ENCODE measurements at regions not wholly inside any gene's neighbourhood (a gene's known extent, or its start where the extent isn't known, plus 50 kb on each side); places are given as distances from the start of the nearest gene placed in this dataset.

DNA sequence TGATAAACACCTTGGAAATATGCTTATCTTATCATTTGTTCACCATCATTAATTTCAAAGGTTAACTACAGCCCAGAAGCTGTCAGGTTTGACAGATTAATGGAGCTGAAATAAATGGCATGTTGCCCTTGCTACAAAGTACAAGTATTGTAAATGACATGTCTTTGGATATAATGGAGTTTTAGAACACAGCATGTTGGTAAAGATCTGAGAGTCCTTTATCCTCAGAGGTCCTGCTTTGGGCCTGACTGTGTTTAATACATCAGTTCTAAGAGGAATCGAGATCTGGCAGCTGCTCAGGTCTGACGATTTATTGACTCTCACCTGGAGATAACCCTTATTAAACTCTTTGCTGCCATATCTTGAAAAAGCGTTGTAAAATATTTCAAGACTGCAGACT, 222.7 kb upstream of the OPRM1 start:
- H2BK5ac ChIP-seq (ENCODE audit: low read depth, low read length, poor library complexity, severe bottlenecking), result no peak overlapping the region
- dilution Hi-C loops (cut with HindIII; ENCODE audit: low sequenced_read_pairs, unreplicated experiment), result no loop called here
- ATAC-seq (ENCODE audit: low read depth), result no peak

More for the DNA sequence above, 222.7 kb upstream of the OPRM1 start:
- no peaks in the 10 kb centered on the region for H3K9me1 ChIP-seq (ENCODE audit: insufficient read depth, low read length)
- H2BK120ac ChIP-seq (ENCODE audit: low read depth, low read length), result no peak overlapping the region
- H4K91ac ChIP-seq (ENCODE audit: insufficient read depth, low read depth, low read length), result no peak overlapping the region
- no peaks in the 10 kb centered on the region for H3K36me3 ChIP-seq (ENCODE audit: control insufficient read depth, insufficient read depth, low read length)
- H3K23ac ChIP-seq (ENCODE audit: low read depth, low read length), result no peak overlapping the region
- H3K9ac ChIP-seq (ENCODE audit: low read depth, low read length), result no peak overlapping the region
- peaks cover 15% of the 10 kb centered on the region for H3K9me3 ChIP-seq (ENCODE audit: control insufficient read depth, insufficient read depth, low read length)
- H2BK20ac ChIP-seq (ENCODE audit: low read depth, low read length), result no peak overlapping the region
- no peak overlapping the region for H3K4me2 ChIP-seq (ENCODE audit: low read depth, low read length)
- H3K27ac ChIP-seq (ENCODE audit: insufficient read depth, low read length), result no peak overlapping the region
- no peak for DNase-seq
- intact Hi-C loops (cut with micrococcal nuclease) (no loop called here), in situ Hi-C loops (cut with MboI; ENCODE audit: low sequenced_read_pairs) (no loop called here)
- H4K5ac ChIP-seq (ENCODE audit: low read depth, low read length), result no peak overlapping the region
- no peaks in the 10 kb centered on the region for H3K27me3 ChIP-seq (ENCODE audit: control insufficient read depth, insufficient read depth, low read length)
- H2BK15ac ChIP-seq (ENCODE audit: low read depth, low read length), result no peak overlapping the region
- CTCF ChIA-PET, result no interaction called here
- H3K4ac ChIP-seq (ENCODE audit: low read depth, low read length), result no peak overlapping the region
- H4K20me1 ChIP-seq (ENCODE audit: insufficient read depth, low read length), result no peaks in the 10 kb centered on the region
- H2AK5ac ChIP-seq (ENCODE audit: low read depth, low read length), result no peak overlapping the region
- H3K4me3 ChIP-seq (ENCODE audit: insufficient read depth, low read depth, low read length), result no peak overlapping the region
- WGBS, 2 experiments (ENCODE audit: extremely low coverage in 2 of 2, insufficient read length in 1 of 2), result no CpG with 5 or more reads among the region's 3 CpGs
- no peak overlapping the region for H2AFZ ChIP-seq (replicated peaks; ENCODE audit: low read length, poor library complexity)
- no peak overlapping the region for H4K8ac ChIP-seq (ENCODE audit: low read depth in 2 of 2, low read length in 2 of 2)
- no peak overlapping the region for H3K18ac ChIP-seq (ENCODE audit: low read depth, low read length)
- TF ChIP-seq MAFK (IDR thresholded peaks at IDR 0.05; ENCODE audit: low read depth, low read length) (no peak), POLR2A (IDR thresholded peaks at IDR 0.05; ENCODE audit: low read depth, low read length) (no peak), CEBPB (IDR thresholded peaks at IDR 0.05; ENCODE audit: low read depth, low read length) (no peak), NFE2L2 (IDR thresholded peaks at IDR 0.05; ENCODE audit: low read depth, low read length) (no peak), RFX5 (IDR thresholded peaks at IDR 0.05; ENCODE audit: low read depth, low read length) (no peak)
- TF ChIP-seq, protein P1, sequence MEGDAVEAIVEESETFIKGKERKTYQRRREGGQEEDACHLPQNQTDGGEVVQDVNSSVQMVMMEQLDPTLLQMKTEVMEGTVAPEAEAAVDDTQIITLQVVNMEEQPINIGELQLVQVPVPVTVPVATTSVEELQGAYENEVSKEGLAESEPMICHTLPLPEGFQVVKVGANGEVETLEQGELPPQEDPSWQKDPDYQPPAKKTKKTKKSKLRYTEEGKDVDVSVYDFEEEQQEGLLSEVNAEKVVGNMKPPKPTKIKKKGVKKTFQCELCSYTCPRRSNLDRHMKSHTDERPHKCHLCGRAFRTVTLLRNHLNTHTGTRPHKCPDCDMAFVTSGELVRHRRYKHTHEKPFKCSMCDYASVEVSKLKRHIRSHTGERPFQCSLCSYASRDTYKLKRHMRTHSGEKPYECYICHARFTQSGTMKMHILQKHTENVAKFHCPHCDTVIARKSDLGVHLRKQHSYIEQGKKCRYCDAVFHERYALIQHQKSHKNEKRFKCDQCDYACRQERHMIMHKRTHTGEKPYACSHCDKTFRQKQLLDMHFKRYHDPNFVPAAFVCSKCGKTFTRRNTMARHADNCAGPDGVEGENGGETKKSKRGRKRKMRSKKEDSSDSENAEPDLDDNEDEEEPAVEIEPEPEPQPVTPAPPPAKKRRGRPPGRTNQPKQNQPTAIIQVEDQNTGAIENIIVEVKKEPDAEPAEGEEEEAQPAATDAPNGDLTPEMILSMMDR (conservative IDR thresholded peaks at IDR 0.05; ENCODE audit: low read depth, low read length), result no peak
- H3K79me1 ChIP-seq (ENCODE audit: low read depth in 1 of 2, low read length in 2 of 2), result no peaks in the 10 kb centered on the region
- no peaks in the 10 kb centered on the region for H3K4me1 ChIP-seq (ENCODE audit: control insufficient read depth, insufficient read depth, low read length)
- POLR2A ChIA-PET (ENCODE audit: unreplicated experiment), result no interaction called here
- H3K56ac ChIP-seq (ENCODE audit: extremely low read depth, insufficient read depth, low read length), result no peak overlapping the region
- no peak overlapping the region for H3K14ac ChIP-seq (replicated peaks; ENCODE audit: low read depth, low read length)
- BruUV-seq (replicated peaks), result no TSS peak
- H2AK9ac ChIP-seq (replicated peaks; ENCODE audit: low read depth, low read length, poor library complexity), result no peak overlapping the region
